SU-DHL-6 (cell line): ENCODE measurements at regions not wholly inside any gene's neighbourhood (a gene's known extent, or its start where the extent isn't known, plus 50 kb on each side); places are given as distances from the start of the nearest gene placed in this dataset.

Source experiments
- H2AFZ ChIP-seq: fragments of 200-600 bp; sonication (generic); 2 replicates; pipeline ENCODE4 v1.6.1; 2014; ENCODE audit warnings: low read depth, mild to moderate bottlenecking, moderate library complexity, mixed read lengths, antibody characterized with exemption, low read length; ENCODE audit not compliant: severe bottlenecking
- H3F3A ChIP-seq: fragments of 200-600 bp; shearing (Covaris generic); 2 replicates; pipeline ENCODE4 v1.6.0; 2016; ENCODE audit warnings: antibody characterized with exemption, mild to moderate bottlenecking; ENCODE audit not compliant: insufficient read depth
- H3K27ac ChIP-seq: fragments of 200-600 bp; sonication (generic); 2 replicates; pipeline ENCODE4 v1.5.1; 2016; ENCODE audit warnings: low read depth, mild to moderate bottlenecking, low read length, moderate library complexity, mixed read lengths
- H3K27me3 ChIP-seq: fragments of 200-600 bp; sonication (generic), shearing (Covaris generic); 2 replicates; pipeline ENCODE4 v1.6.0; 2014; ENCODE audit warnings: mild to moderate bottlenecking, low read length
- H3K36me3 ChIP-seq: fragments of 200-600 bp; sonication (generic); 2 replicates; pipeline ENCODE4 v1.6.1; 2014; ENCODE audit warnings: mild to moderate bottlenecking, low read length, mixed read lengths
- H3K4me2 ChIP-seq: fragments of 300-600, 200-600 bp; shearing (Covaris generic), sonication (generic); 2 replicates; pipeline ENCODE4 v1.6.0; 2014; ENCODE audit warnings: low read length, low read depth, mild to moderate bottlenecking; ENCODE audit not compliant: poor library complexity, severe bottlenecking
- H3K4me3 ChIP-seq: fragments of 200-600 bp; sonication (generic); 2 replicates; pipeline ENCODE4 v1.5.1; 2014; ENCODE audit warnings: antibody characterized with exemption, low read length, mild to moderate bottlenecking, mixed read lengths; ENCODE audit not compliant: insufficient read depth, poor library complexity, severe bottlenecking
- H3K79me2 ChIP-seq: fragments of 200-600 bp; sonication (generic); 2 replicates; pipeline ENCODE4 v1.6.1; 2014; ENCODE audit warnings: mild to moderate bottlenecking, low read length, moderate library complexity; ENCODE audit not compliant: insufficient read depth
- H3K9ac ChIP-seq: fragments of 200-600 bp; sonication (generic); 2 replicates; pipeline ENCODE4 v1.7.0; 2014; ENCODE audit warnings: mild to moderate bottlenecking, low read length
- H3K9me2 ChIP-seq: fragments of 200-600 bp; sonication (generic); replicated peaks from 2 replicates; pipeline ENCODE4 v1.6.1; 2014; ENCODE audit warnings: low read length; ENCODE audit not compliant: insufficient read depth
- H3K9me3 ChIP-seq: fragments of 200-600 bp; sonication (generic); 2 replicates; pipeline ENCODE4 v1.6.1; 2014; ENCODE audit warnings: low read length, mixed read lengths; ENCODE audit not compliant: insufficient read depth
- H4K20me1 ChIP-seq: fragments of 200-600 bp; sonication (generic); 2 replicates; pipeline ENCODE4 v1.6.1; 2014; ENCODE audit warnings: low read depth, mild to moderate bottlenecking, antibody characterized with exemption, low read length, moderate library complexity, mixed read lengths
- CTCF ChIP-seq: fragments of 200-600 bp; sonication (generic); IDR thresholded peaks from one replicate; pipeline ENCODE4 v1.5.1; 2017; ENCODE audit warnings: antibody characterized with exemption, mild to moderate bottlenecking, low read length, moderate library complexity; ENCODE audit not compliant: insufficient read depth, poor library complexity, severe bottlenecking
- EZH2phosphoT487 ChIP-seq: fragments of 200-600 bp; sonication (generic), shearing (Covaris generic); conservative IDR thresholded peaks from 2 replicates; pipeline ENCODE4 v1.6.1; 2018; ENCODE audit warnings: mild to moderate bottlenecking, antibody characterized with exemption, low read length, moderate library complexity, mixed read lengths

GRCh38 chr2:138329591-138329990 is 172.0 kb upstream of the SPOPL start:
- Histone ChIP-seq H3K9ac (no peak overlapping the region), H3K4me3 (no peak overlapping the region), H3K27ac (no peak overlapping the region), H3K9me3 (no peaks in the 10 kb centered on the region), H3F3A (no peaks in the 10 kb centered on the region), H4K20me1 (no peaks in the 10 kb centered on the region), H3K9me2 (no peaks in the 10 kb centered on the region), H2AFZ (no peak overlapping the region), H3K27me3 (no peaks in the 10 kb centered on the region), H3K36me3 (no peaks in the 10 kb centered on the region), H3K4me2 (no peak overlapping the region), H3K79me2 (no peaks in the 10 kb centered on the region)
- no peak for TF ChIP-seq EZH2phosphoT487
- no peak for TF ChIP-seq CTCF

GRCh38 chr2:138333121-138333520 is 168.4 kb upstream of the SPOPL start:
- Histone ChIP-seq H3K9ac (no peak overlapping the region), H3K4me3 (no peak overlapping the region), H3K27me3 (no peaks in the 10 kb centered on the region), H3K9me3 (no peaks in the 10 kb centered on the region), H4K20me1 (no peaks in the 10 kb centered on the region), H3K79me2 (no peaks in the 10 kb centered on the region), H3K27ac (no peak overlapping the region), H3K36me3 (no peaks in the 10 kb centered on the region), H3K4me2 (no peak overlapping the region), H3F3A (no peaks in the 10 kb centered on the region), H3K9me2 (no peaks in the 10 kb centered on the region), H2AFZ (no peak overlapping the region)
- TF ChIP-seq EZH2phosphoT487 (no peak), CTCF (no peak)

GRCh38 chr2:138333677-138334076 is 167.9 kb upstream of the SPOPL start:
- Histone ChIP-seq H3K4me3 (no peak overlapping the region), H3K27ac (no peak overlapping the region), H3K27me3 (no peaks in the 10 kb centered on the region), H3K36me3 (no peaks in the 10 kb centered on the region), H3F3A (no peaks in the 10 kb centered on the region), H3K4me2 (no peak overlapping the region), H3K9ac (no peak overlapping the region), H3K9me2 (no peaks in the 10 kb centered on the region), H2AFZ (no peak overlapping the region), H4K20me1 (no peaks in the 10 kb centered on the region), H3K9me3 (no peaks in the 10 kb centered on the region), H3K79me2 (no peaks in the 10 kb centered on the region)
- TF ChIP-seq CTCF (no peak), EZH2phosphoT487 (no peak)

GRCh38 chr2:138334323-138334722 is 167.2 kb upstream of the SPOPL start:
- Histone ChIP-seq H3K79me2 (no peaks in the 10 kb centered on the region), H4K20me1 (no peaks in the 10 kb centered on the region), H3K9ac (no peak overlapping the region), H3K9me3 (no peaks in the 10 kb centered on the region), H3K4me2 (no peak overlapping the region), H3K27ac (no peak overlapping the region), H3K27me3 (no peaks in the 10 kb centered on the region), H3K36me3 (no peaks in the 10 kb centered on the region), H3F3A (no peaks in the 10 kb centered on the region), H2AFZ (no peak overlapping the region), H3K4me3 (no peak overlapping the region), H3K9me2 (no peaks in the 10 kb centered on the region)
- TF ChIP-seq CTCF (no peak), EZH2phosphoT487 (no peak)
